NCI-H2029 (cell line): ENCODE measurements at regions not wholly inside any gene's neighbourhood (a gene's known extent, or its start where the extent isn't known, plus 50 kb on each side); places are given as distances from the start of the nearest gene placed in this dataset.
A peak's percentile ranks its signal among the peaks of the same experiment; 100 is the strongest.
"Not testable (repeated sequence)": the region's sequence is repeated elsewhere in the genome, so short reads cannot be mapped to it uniquely, and the experiment has no call there.

Experiments
- DNase-seq: peaks from one replicate; lab custom pipeline; 2025; lab: John Stamatoyannopoulos, UW

- not testable (repeated sequence) for DNase-seq
These were observed 262.6 kb upstream of the RAB4A start for GRCh38 chr1:229008347-229008746.

- DNase-seq: peak; percentile 45
These were observed 259.9 kb upstream of the RAB4A start for GRCh38 chr1:229011022-229011421.

GRCh38 chr1:229012823-229013222 is 258.1 kb upstream of the RAB4A start:
- no peak for DNase-seq

- no peak for DNase-seq
These were observed 256.9 kb upstream of the RAB4A start for GRCh38 chr1:229013981-229014380.

GRCh38 chr1:229015806-229016205 is 255.1 kb upstream of the RAB4A start:
- DNase-seq: no peak

GRCh38 chr1:229017091-229017490 is 253.8 kb upstream of the RAB4A start:
- no peak for DNase-seq

GRCh38 chr1:229018674-229019295 is 252.1 kb upstream of the RAB4A start:
- no peak for DNase-seq

- no peak for DNase-seq
These were observed 251.1 kb upstream of the RAB4A start for GRCh38 chr1:229019663-229020271.

GRCh38 chr1:229021034-229021433 is 249.9 kb upstream of the RAB4A start:
- DNase-seq: not testable (repeated sequence)

GRCh38 chr1:229022595-229023333 is 248.1 kb upstream of the RAB4A start:
- no peak for DNase-seq

- no peak for DNase-seq
These were observed 247.1 kb upstream of the RAB4A start for GRCh38 chr1:229023651-229024300.

- DNase-seq: no peak
These were observed 246.3 kb upstream of the RAB4A start for GRCh38 chr1:229024528-229025130.

GRCh38 chr1:229025576-229025975 is 245.3 kb upstream of the RAB4A start:
- no peak for DNase-seq

- DNase-seq: no peak
These were observed 243.8 kb upstream of the RAB4A start for GRCh38 chr1:229027158-229027557.

- DNase-seq: no peak
These were observed 243.2 kb upstream of the RAB4A start for GRCh38 chr1:229027622-229028182.

GRCh38 chr1:229028544-229028943 is 242.4 kb upstream of the RAB4A start:
- DNase-seq: no peak

- no peak for DNase-seq
These were observed 241.7 kb upstream of the RAB4A start for GRCh38 chr1:229028987-229029878.

GRCh38 chr1:229029879-229030235 is 241.1 kb upstream of the RAB4A start:
- no peak for DNase-seq

- no peak for DNase-seq
These were observed 240.3 kb upstream of the RAB4A start for GRCh38 chr1:229030630-229031029.

- DNase-seq: no peak
These were observed 239.8 kb upstream of the RAB4A start for GRCh38 chr1:229031061-229031460.
